ENCODE measurements at regions not wholly inside any gene's neighbourhood (a gene's known extent, or its start where the extent isn't known, plus 50 kb on each side); places are given as distances from the start of the nearest gene placed in this dataset.
"Not testable (repeated sequence)": the region's sequence is repeated elsewhere in the genome, so short reads cannot be mapped to it uniquely, and the experiment has no call there.

DNA sequence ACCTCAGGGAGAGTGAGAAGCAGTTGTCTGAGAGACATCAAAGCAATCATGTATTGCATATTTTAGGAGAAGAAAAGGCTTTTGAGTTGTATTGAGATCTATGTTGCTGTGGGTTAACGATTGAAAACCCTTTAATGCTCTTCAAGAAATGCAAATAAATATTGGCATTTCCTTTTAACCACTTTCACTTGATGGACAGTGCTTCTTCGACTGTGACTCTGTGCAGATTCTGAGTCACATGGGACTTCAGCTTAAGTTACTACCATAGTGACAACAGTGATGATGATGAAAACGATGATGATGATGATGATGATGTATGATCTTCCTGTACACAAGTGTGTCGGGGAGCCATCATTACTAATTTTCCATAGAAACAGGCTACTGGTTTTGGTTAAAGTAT lies 181.8 kb downstream of the AKAIN1 start:
- no peak for DNase-seq

DNA sequence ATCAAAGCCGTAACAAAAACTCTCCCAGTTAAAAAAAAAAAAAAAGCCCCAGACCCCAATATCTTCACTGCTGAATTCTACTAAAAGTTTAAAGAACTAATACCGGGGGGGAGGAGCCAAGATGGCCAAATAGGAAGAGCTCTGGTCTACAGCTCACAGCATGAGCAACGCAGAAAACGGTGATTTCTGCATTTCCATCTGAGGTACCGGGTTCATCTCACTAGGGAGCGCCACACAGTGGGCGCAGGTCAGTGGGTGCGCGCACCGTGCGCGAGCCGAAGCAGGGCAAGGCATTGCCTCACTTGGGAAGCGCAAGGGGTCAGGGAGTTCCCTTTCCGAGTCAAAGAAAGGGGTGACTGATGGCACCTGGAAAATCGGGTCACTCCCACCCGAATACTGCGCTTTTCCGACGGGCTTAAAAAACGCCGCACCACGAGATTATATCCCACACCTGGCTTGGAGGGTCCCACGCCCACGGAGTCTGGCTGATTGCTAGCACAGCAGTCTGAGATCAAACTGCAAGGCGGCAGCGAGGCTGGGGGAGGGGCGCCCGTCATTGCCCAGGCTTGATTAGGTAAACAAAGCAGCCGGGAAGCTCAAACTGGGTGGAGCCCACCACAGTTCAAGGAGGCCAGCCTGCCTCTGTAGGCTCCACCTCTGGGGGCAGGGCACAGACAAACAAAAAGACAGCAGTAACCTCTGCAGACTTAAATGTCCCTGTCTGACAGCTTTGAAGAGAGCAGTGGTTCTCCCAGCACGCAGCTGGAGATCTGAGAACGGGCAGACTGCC lies 192.8 kb downstream of the AKAIN1 start:
- peak; percentile 25 for DNase-seq

DNA sequence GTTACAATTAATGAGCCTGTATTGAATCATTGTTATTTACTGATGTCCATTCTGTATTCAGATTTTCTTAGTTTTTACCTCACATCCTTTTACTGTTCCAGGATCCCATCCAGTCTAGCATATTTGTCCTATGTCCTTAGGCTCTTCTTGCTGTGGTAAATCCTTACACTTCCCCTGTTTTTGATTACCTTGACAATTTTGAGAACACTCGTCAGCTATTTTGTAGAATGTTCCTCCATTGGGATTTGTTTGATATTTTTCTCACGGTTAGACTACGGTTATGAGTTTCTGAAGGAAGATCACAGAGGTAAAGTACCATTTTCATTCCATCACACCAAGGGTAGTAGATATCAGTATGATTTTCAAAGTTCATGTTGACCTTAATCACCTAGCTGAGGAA lies 202.3 kb downstream of the AKAIN1 start:
- no peak for DNase-seq

DNA sequence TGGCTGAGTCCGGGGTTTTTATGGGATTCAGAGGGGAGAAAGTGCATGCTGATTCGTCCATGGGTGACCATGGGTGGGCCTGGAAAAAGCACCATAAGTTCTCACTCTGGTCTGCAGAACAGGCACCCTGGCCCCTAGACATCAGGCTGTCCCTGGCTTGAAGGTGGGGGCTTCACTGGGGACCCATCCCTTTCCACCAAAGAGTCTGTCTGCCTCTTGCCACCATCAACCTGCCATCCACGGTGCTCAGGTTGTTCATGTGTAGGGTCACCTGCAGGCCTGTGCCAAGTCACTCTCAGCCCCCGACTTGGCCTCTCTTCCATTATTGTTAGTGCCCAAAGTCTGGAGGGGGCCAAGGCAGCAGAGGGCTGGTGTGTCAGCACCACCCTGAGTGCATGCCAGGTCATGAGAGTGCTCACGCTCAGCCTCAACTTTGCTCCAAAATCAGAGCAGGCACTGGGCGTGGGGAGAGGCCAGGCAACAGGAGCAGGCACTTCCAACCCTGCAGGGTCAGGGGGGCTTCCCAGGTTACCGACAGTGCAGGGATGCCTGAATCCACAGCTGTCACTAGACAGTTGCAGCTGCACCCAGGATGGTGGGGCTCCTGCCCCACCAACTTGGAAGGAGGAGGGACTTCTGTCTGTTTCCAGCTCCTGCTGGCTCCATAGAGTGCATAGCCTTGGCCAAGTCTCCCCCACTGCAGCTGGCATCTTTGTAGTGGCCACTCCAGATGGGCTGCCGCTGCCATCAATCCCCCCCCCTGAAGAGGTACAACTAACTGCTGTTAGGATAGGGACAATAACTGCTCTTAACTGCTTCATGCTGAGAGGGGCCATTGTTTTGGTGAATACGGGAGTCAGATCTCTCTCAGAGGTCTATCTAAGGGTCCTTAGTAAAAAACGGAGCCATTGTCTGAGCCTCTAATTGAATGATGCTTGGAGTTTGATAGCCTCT lies 209.3 kb downstream of the AKAIN1 start:
- DNase-seq: no peak

DNA sequence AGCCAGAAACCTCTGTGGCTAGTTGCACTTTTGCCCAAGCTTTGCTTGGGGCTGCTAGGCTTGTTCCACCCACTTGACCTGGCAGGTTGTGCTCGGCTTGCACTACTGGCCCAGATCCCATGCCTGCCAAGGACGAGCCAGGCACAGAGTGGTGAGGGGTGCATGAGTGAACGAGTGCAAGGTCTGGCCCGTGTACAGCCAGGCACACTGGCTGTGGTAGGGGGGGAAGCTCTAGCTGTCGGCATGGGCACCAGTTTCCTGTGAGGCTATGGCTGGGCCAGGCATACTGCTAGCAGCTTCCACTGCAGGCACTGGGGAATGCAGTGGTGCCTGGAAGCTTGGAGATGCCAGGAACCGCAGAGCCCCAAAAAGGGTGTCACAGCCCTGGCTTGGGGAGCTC lies 210.4 kb downstream of the AKAIN1 start:
- DNase-seq: no peak

DNA sequence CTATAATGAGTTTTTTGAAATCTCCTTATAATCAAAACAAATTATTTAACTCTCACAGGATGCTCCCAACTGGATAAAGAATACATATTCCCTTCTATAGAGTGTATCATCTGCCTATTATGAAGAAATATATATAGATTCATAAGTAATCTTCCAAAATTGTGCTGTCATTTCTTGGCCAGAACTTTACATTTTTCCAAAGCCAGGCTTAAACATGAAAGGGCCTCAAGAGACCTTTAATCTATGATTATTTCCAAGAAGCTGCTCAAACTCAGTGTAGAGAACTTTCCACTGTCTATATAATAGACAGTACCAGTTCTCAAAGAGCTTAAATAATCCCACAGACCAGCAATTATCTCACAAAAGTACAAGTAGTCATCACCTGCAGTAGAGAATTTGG lies 211.0 kb downstream of the AKAIN1 start:
- no peak for DNase-seq

DNA sequence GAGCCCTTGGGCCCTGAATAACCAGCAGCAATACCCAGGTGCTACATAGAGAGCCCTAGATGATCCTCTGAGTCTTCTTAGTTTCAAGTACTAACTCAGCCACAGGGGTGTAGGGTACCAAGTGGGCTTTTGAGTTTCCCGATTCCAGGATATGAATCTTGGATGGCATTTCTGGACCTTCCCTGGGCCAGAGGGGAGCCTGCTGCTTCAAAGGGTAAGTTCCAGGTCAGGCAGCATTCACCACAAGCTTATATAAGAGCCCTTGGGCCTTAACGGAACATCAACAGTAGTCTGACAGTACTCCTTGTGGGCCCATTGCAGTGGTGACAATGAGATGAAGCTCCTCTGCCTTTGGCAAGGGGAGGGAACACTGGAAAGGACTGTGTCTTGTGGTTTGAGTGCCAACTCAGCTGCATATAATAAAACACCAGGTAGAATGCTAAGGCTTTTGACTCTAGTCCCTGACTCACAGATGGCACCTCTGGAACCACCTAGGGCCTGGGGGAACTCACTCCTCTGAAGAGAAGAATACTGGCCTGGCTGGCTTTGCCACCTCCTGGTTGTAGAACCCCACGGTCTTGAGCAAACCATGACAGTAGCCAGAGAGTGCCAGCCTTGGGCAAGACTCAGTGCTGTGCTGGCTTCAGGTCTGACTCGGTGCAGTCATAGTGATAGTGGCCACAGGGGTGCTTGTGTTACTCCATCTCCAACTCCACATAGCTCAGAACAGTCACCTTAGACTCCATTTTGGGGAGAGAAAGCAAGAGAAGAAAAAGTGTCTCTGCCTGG lies 235.7 kb downstream of the AKAIN1 start:
- DNase-seq: no peak

DNA sequence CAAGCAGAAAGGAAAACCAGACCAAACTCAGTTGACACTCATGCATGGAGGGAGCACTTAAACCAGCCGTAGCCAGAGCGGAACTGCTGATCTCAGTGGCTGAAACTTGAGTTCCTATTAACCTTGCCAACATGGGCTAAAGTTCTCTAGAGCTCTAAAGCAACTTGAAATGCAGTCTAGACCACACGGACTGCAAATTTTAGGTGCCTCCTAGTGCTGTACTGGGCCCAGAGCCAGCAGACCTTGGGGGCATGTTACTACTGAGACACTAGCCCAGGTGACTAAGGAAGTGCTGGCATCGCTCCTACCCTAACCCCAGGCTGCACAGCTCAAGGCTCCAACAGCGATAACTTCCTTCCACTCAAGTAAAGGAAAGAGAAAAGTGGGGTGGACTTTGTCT lies 236.5 kb downstream of the AKAIN1 start:
- no peak for DNase-seq

DNA sequence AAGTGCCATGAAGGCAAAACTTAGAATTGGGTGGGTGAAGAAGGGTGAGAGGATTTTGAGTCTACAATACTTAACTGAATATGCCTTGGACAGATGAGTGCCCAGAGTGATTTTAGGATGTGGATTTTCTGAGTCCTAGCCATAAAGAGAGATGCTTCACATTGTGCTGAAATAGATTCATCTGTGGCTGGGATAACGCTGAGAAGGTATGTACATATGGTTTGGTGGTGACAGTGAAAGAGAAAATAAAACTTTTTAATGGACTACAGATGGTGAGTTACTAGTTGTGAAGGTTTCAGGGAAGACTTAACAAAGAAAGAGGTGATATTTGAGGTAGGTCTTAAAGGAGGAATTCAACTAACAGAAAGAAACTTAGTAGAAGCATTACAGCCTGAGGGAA lies 265.8 kb downstream of the AKAIN1 start:
- DNase-seq: no peak

DNA sequence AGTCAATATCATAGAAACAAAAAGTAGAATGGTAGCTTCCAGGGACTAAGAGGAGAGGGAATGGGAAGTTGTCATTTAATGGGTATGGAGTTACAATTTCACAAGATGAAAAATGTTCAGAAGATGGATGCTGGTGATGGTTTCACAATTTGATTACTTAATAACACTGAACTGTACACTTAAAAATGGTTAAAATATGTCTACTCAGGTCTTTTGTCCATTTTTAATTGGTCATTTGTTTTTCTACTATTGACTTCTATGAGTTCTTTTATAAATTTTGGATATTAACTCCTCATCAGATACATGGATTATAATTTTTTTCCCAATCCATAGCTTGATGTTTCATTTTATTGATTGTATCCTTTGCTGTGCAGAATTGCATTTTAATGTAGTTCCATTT lies 275.5 kb downstream of the AKAIN1 start:
- DNase-seq: no peak

DNA sequence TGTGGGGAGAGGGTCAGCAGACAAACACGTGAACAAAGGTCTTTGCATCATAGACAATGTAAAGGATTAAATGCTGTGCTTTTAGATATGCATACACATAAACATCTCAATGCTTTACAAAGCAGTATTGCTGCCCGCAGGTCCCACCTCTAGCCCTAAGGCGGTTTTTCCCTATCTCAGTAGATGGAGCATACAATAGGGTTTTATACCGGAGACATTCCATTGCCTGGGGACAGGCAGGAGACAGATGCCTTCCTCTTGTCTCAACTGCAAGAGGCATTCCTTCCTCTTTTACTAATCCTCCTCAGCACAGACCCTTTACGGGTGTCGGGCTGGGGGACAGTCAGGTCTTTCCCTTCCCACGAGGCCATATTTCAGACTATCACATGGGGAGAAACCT lies 279.5 kb downstream of the AKAIN1 start:
- DNase-seq: not testable (repeated sequence)

DNA sequence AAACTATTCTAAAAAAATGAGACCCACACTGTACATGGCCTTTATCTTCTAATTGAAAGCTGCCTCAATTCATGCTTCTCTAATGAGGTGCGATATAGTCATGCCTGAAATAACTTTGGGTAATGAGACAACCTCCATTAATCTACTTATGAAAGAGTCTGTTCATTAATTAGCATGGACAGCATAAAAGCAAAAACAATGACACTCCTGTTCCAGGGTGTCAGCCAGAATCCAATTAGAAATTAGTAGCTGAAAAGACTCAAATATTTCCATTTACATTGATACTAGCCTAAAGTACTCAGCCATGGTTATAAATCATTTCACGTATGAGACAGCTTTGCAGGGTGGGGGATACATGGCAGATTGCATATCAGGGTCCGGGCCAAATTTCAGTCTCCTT lies 288.7 kb downstream of the AKAIN1 start:
- no peak for DNase-seq

DNA sequence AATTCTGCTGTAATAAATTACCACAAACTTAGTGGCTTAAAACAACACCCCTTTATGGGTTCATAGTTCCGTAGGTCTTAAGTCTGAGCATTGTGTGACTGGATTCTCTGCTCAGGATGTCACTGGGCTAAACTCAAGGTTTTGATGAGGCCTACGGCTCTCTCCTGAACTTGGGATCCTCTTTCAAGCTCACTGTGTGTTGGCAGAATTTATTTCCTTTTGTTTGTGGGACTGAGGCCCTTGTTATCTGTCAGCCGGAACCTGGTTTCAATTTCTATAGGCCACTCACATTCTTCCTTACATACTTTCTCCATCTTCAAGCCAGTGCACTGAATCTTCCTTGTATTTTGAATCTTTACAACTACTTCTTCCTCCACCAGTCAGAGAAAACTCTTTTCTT lies 290.2 kb downstream of the AKAIN1 start:
- DNase-seq: no peak

DNA sequence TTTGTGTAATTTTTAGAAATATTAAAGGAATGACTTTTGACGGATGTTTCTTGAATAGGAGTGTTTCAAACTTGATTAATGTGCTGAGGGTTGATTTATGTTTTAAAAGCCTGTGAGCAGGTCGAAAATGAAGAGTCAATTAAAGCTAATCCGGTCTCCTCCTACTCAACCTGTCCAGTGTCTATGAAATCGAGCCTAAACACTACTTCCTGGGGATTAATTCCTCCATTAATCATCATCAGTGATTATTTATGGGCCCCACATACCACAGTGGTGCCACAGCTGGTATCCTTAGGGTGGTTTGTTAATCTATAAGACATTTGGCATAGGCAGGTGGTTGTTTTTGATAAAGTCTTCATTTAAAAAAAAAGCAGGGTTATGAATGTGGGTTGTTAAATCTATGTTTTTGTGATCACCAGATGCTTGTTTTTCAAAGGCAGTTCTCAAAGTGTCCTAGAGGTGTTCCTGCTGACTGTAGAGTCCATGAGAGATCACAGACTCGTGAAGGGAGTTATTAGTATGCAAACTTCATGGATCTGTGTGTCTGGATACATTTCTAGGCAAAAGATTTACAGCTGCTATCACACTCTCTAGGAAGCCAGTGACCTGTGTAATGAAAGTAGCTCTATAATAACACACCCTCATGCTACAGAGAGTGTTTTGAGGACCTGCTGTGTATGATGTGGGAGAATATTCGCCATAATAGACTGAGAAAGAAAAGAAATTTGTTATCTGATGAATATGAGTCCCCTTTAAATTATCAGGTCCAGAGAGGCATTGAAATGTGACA lies 308.6 kb downstream of the AKAIN1 start:
- peak; percentile 9 for DNase-seq

DNA sequence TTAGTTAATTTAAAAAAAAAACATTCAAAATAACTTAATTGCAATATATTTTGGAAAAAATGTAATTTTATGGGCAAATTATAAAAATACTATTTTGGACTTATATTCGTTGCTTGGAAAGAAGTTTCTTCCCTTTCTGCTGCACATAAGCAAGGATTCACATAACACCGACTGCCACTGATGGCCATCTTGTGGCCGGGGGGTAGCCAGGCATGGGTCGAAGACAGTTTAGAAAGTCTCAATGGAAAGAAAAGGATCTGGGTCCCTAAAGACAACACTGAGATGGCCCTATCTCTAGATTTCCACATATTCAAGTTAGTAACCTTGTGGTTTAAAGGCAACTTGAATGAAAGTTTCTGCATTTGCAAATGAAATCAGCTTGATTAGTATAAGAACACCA lies 318.6 kb downstream of the AKAIN1 start:
- DNase-seq: no peak

DNA sequence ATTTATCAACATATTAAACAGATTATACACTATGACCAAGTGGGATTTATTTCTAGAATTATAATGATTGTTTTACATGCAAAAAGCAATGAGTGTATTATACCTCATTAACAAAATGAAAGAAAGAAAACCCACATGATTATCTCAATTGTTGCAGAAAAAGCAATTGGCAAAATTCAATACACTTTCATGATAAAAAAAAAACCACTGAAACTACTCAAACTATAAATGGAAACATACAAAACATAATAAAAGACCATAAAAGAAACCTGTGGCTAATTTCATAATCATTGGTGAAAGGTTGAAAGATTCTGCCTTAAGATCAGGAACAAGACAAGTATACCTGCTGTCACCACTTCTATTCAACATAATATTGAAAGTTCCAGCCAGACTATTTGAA lies 325.9 kb downstream of the AKAIN1 start:
- DNase-seq: no peak

DNA sequence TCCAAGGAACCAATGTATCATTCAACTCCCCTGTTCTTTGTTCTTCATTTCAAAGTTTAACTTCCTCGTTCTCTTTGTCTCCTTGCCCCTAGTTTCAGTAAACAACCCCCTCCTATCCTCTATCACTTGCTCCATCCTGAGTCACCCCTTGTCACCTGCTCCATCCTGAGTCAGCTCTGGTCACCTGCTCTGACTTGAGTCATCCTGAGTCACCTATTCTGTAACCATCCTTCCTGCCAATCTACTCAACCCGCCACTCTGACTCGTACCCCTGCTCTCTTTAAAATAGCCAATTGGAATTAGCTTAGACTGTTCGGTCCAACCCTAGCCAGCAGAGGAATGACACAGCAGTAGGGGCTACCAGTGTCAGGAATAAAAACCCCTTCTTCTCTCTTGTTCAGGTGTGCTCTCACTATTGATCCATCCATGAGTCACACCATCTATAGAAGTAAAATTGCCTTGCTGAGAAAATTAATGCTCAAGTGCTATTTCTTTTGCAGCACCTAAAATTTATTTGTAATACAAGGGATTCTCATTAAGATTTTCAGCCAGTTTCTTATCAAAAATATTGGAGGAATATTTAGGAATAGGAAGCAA lies 326.8 kb downstream of the AKAIN1 start:
- DNase-seq: no peak

DNA sequence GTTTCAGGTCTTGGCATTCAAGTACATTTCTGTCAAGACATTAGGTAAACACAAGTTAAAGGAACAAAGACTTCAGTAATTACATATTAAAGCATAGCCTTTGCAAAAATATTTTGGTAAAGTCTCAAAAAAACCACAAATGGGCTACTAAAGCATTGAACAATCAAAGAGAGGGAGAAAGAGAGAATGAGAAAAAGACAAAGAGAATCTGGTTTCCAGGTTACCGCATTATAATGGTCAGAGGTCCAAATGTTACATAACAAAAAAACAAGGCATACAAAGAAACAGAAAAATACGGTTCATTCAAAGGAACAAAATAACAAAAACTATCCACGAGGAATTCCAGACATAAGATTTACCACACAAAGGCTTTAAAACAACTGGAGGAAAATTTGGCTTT lies 327.9 kb downstream of the AKAIN1 start:
- DNase-seq: no peak

DNA sequence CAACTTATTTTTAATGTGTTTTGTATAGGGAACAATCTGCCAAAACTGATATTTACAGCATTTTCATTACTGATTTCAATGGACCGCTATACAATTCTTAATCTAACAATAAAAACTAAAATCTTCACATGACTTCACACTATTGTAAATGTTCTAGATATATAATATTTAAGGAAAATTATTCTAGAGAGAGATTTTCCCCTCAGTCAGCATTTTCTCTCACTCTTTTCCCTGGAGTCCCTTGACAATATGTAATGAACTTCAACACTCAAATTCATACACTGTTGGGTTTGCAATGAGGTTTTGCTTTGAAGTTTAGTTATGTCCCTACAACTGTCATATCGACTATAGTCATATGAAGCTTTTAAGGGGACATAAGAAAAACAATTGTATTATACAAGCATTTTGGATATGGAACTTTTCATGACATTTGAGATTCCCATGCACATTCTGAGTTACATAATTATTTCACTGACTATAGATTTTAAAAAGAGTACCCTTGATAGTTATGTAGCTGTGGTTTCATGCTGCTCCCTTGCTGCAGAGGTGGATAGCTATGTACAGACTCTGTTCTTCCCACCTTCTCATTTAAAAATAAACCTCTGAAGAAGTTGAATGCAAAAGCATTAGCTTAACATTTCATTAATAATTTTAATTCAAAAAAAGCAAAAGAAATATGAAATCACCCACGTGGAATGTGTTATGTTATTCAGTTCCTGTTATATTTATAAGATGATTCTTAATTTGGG lies 338.5 kb downstream of the AKAIN1 start:
- DNase-seq: no peak

DNA sequence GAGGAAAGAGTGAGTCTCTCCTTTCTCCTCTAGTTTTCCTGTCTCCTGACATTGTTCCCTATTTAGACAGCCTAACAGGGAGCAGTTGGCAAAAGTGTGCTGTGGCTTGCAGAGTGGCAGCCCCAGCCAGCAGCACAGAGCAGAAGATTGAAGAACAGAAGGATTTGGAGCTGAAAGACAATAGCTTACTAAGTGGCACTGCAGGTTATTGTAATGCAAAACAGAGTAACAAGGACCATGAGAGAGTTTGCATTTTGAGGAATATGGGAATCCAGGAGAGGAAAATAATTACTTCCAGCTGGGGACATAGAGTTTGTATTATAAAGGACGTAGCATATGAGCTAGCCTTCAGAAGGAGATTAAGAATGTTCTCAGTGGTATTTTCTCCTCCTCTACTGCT lies 342.4 kb downstream of the AKAIN1 start:
- DNase-seq: no peak

DNA sequence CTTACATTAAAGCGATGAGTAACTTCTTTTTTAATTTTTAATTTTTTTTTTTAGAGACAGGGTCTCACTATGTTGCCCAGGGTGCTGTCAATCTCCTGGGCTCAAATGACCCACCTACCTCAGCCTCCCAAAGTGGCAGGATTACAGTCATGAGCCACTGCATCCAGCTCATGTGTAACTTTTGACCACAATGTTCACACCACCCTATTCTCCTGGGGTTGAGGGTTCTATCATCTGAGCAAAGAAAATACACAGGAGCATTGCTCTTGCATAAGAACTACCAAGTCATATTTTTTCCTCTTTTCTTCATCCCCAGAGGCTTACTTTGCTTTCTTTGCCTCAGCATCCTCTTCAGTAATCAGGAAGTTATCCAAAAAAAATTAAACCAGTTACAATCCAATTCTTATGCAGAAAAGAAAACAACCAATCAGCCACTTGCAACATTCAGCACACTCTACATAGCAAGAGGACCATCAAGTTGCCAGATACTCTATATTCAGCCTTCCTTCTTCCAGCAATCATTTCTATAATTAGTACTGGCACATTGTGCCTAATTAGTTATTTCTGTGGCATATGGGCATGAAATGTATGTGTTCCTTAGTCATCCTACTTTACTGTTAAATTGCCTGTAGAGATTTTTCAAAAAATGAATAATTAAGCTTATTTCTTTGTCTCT lies 345.6 kb downstream of the AKAIN1 start:
- no peak for DNase-seq

Data from NCI-H526 treated with DMSO at 0.1 percent for 48 hours (cell line).